ENCODE measurements at regions not wholly inside any gene's neighbourhood (a gene's known extent, or its start where the extent isn't known, plus 50 kb on each side); places are given as distances from the start of the nearest gene placed in this dataset.

GRCh38 chr12:28640519-28640918 is 450.3 kb downstream of the CCDC91 start:
- BruUV-seq (replicated peaks), result no TSS peak
- Histone ChIP-seq H3K4me2 (ENCODE audit: low read length) (no peak overlapping the region), H3K36me3 (ENCODE audit: low read depth, low read length) (no peaks in the 10 kb centered on the region), H3K27me3 (ENCODE audit: low read length) (no peaks in the 10 kb centered on the region), H3K79me2 (ENCODE audit: low read length) (no peaks in the 10 kb centered on the region), H3K4me1 (ENCODE audit: insufficient read depth, low read length) (no peaks in the 10 kb centered on the region), H3K9ac (ENCODE audit: low read length) (no peak overlapping the region), H3F3A (ENCODE audit: low read length, unreplicated experiment) (no peaks in the 10 kb centered on the region), H3K9me2 (replicated peaks; ENCODE audit: low read length) (no peaks in the 10 kb centered on the region), H3K27ac (ENCODE audit: low read length) (no peak overlapping the region), H4K20me1 (ENCODE audit: low read length) (no peaks in the 10 kb centered on the region), H3K4me3 (ENCODE audit: low read length) (no peak overlapping the region), H2AFZ (ENCODE audit: low read length) (no peak overlapping the region), H3K9me3 (ENCODE audit: low read length) (no peaks in the 10 kb centered on the region)
- ChIA-PET CTCF (no interaction called here), POLR2A (ENCODE audit: unreplicated experiment) (no interaction called here)
- TF ChIP-seq EZH2 (IDR thresholded peaks at IDR 0.05; ENCODE audit: low read length, unreplicated experiment) (no peak), CTCF (conservative IDR thresholded peaks at IDR 0.05; ENCODE audit: low read depth, low read length) (no peak), EZH2phosphoT487 (IDR thresholded peaks at IDR 0.05; ENCODE audit: borderline replicate concordance, low read length) (no peak)
- DNase-seq, result no peak
- ATAC-seq, result no peak
- intact Hi-C loops (cut with micrococcal nuclease), result no loop called here

- H3F3A ChIP-seq (ENCODE audit: low read length, unreplicated experiment), result no peaks in the 10 kb centered on the region
- no peaks in the 10 kb centered on the region for H4K20me1 ChIP-seq (ENCODE audit: low read length)
- no peak overlapping the region for H3K9ac ChIP-seq (ENCODE audit: low read length)
- ChIA-PET CTCF (no interaction called here), POLR2A (ENCODE audit: unreplicated experiment) (no interaction called here)
- H3K4me2 ChIP-seq (ENCODE audit: low read length), result no peak overlapping the region
- no TSS peak for BruUV-seq (replicated peaks)
- H3K36me3 ChIP-seq (ENCODE audit: low read depth, low read length), result no peaks in the 10 kb centered on the region
- TF ChIP-seq EZH2 (IDR thresholded peaks at IDR 0.05; ENCODE audit: low read length, unreplicated experiment), result no peak
- no peak for TF ChIP-seq CTCF (conservative IDR thresholded peaks at IDR 0.05; ENCODE audit: low read depth, low read length)
- no peak for TF ChIP-seq EZH2phosphoT487 (IDR thresholded peaks at IDR 0.05; ENCODE audit: borderline replicate concordance, low read length)
- no peaks in the 10 kb centered on the region for H3K4me1 ChIP-seq (ENCODE audit: insufficient read depth, low read length)
- ATAC-seq (no peak), DNase-seq (no peak)
- H3K79me2 ChIP-seq (ENCODE audit: low read length), result no peaks in the 10 kb centered on the region
- H3K27ac ChIP-seq (ENCODE audit: low read length), result no peak overlapping the region
- no peaks in the 10 kb centered on the region for H3K9me3 ChIP-seq (ENCODE audit: low read length)
- no peaks in the 10 kb centered on the region for H3K9me2 ChIP-seq (replicated peaks; ENCODE audit: low read length)
- intact Hi-C loops (cut with micrococcal nuclease), result no loop called here
- no peak overlapping the region for H2AFZ ChIP-seq (ENCODE audit: low read length)
- H3K4me3 ChIP-seq (ENCODE audit: low read length), result no peak overlapping the region
- H3K27me3 ChIP-seq (ENCODE audit: low read length), result no peaks in the 10 kb centered on the region
These were observed 455.2 kb downstream of the CCDC91 start for GRCh38 chr12:28645436-28645835.

- peaks cover 3% of the 10 kb centered on the region for H3K79me2 ChIP-seq (ENCODE audit: low read length)
- no peak for ATAC-seq
- H2AFZ ChIP-seq (ENCODE audit: low read length), result no peak overlapping the region
- H3K9ac ChIP-seq (ENCODE audit: low read length), result no peak overlapping the region
- H3K4me3 ChIP-seq (ENCODE audit: low read length), result no peak overlapping the region
- no TSS peak for BruUV-seq (replicated peaks)
- intact Hi-C loops (cut with micrococcal nuclease), result no loop called here
- no peaks in the 10 kb centered on the region for H3K9me2 ChIP-seq (replicated peaks; ENCODE audit: low read length)
- no peak overlapping the region for H3K27ac ChIP-seq (ENCODE audit: low read length)
- CTCF ChIA-PET, result no interaction called here
- H3K36me3 ChIP-seq (ENCODE audit: low read depth, low read length), result peaks cover 2% of the 10 kb centered on the region
- no peaks in the 10 kb centered on the region for H3K27me3 ChIP-seq (ENCODE audit: low read length)
- H3K4me2 ChIP-seq (ENCODE audit: low read length), result no peak overlapping the region
- no peaks in the 10 kb centered on the region for H3K4me1 ChIP-seq (ENCODE audit: insufficient read depth, low read length)
- no peaks in the 10 kb centered on the region for H3F3A ChIP-seq (ENCODE audit: low read length, unreplicated experiment)
- no peaks in the 10 kb centered on the region for H3K9me3 ChIP-seq (ENCODE audit: low read length)
- no peak for TF ChIP-seq EZH2 (IDR thresholded peaks at IDR 0.05; ENCODE audit: low read length, unreplicated experiment)
- POLR2A ChIA-PET (ENCODE audit: unreplicated experiment), result no interaction called here
- H4K20me1 ChIP-seq (ENCODE audit: low read length), result peaks cover 2% of the 10 kb centered on the region
- DNase-seq, result no peak
These were observed 455.6 kb downstream of the CCDC91 start for GRCh38 chr12:28645891-28646290.

Measured in PC-3 (cell line).